H1 (cell line): ENCODE measurements at regions not wholly inside any gene's neighbourhood (a gene's known extent, or its start where the extent isn't known, plus 50 kb on each side); places are given as distances from the start of the nearest gene placed in this dataset.

ENCODE experiments used
- CTCF ChIA-PET: fragments of 300-600 bp; sonication (Branson Sonifier 250); formaldehyde crosslinking; loops from one replicate; lab custom pipeline; 2021; ENCODE audit not compliant: partially characterized antibody; lab: Charles Lee
- POLR2A ChIA-PET: fragments of 300-600 bp; sonication (Branson Sonifier 250); formaldehyde crosslinking; loops from one replicate; lab custom pipeline; 2021; ENCODE audit warnings: inconsistent platforms; ENCODE audit not compliant: partially characterized antibody; lab: Charles Lee
- DNase-seq, 2 experiments: peaks; one replicate each; pipeline versions ENCODE4 v3.0.0 to v3.0.0-alpha.2; 2010 to 2022; ENCODE audit warnings: low spot score in 2 of 2, low read depth in 1 of 2, mixed read lengths in 1 of 2
- FAIRE-seq: peaks from 2 replicates; lab custom pipeline; 2011; peaks lifted over from hg19 to GRCh38; lab: Jason Lieb, UNC
- H2AFZ ChIP-seq: 2 replicates; pipeline ENCODE4 v1.8.1; 2012; ENCODE audit warnings: low read length, inconsistent platforms
- H2AK5ac ChIP-seq: 2 replicates; pipeline ENCODE4 v1.6.1; 2013; ENCODE audit warnings: low read depth, low read length
- H2BK120ac ChIP-seq: replicated peaks from 2 replicates; pipeline ENCODE3; 2013; ENCODE audit warnings: low read depth, low read length, inconsistent platforms
- H2BK12ac ChIP-seq: 2 replicates; pipeline ENCODE4 v1.6.1; 2013; ENCODE audit warnings: low read depth, low read length
- H2BK15ac ChIP-seq: 2 replicates; pipeline ENCODE4 v1.6.1; 2013; ENCODE audit warnings: low read length
- H2BK20ac ChIP-seq: 2 replicates; pipeline ENCODE4 v1.6.1; 2013; ENCODE audit warnings: low read length
- H2BK5ac ChIP-seq: 2 replicates; pipeline ENCODE4 v1.6.1; 2013; ENCODE audit warnings: low read depth, low read length
- H3K14ac ChIP-seq: 2 replicates; pipeline ENCODE4 v1.6.1; 2013; ENCODE audit warnings: inconsistent platforms; ENCODE audit not compliant: insufficient read length
- H3K18ac ChIP-seq: 2 replicates; pipeline ENCODE4 v1.6.1; 2013; ENCODE audit warnings: low read length; ENCODE audit errors: extremely low read depth
- H3K23ac ChIP-seq: 2 replicates; pipeline ENCODE4 v1.6.1; 2013; ENCODE audit warnings: inconsistent platforms; ENCODE audit not compliant: insufficient read length
- H3K23me2 ChIP-seq: 2 replicates; pipeline ENCODE4 v1.6.1; 2013; ENCODE audit warnings: low read depth, low read length
- H3K27ac ChIP-seq: 2 replicates; pipeline ENCODE4 v1.6.1; 2011; ENCODE audit warnings: low read depth, low read length, inconsistent platforms
- H3K27me3 ChIP-seq, 4 experiments: replicated peaks in 1 of 4; 1 replicate in 1 of 4; 2 replicates in 3 of 4; pipeline versions ENCODE4 v1.6.1 to v1.8.1; 2011 to 2013; ENCODE audit warnings: low read length in 3 of 4, mild to moderate bottlenecking in 3 of 4, inconsistent platforms in 2 of 4, mixed read lengths in 2 of 4, moderate library complexity in 1 of 4; ENCODE audit not compliant: control insufficient read depth in 3 of 4, insufficient read depth in 3 of 4; ENCODE audit errors: extremely low read depth in 1 of 4
- H3K36me3 ChIP-seq, 4 experiments: 2 replicates each; pipeline versions ENCODE4 v1.6.1 to v1.8.1; 2011 to 2013; ENCODE audit warnings: mild to moderate bottlenecking in 4 of 4, low read length in 3 of 4, moderate library complexity in 2 of 4, control low read depth in 1 of 4, inconsistent platforms in 1 of 4; ENCODE audit not compliant: insufficient read depth in 4 of 4, control insufficient read depth in 2 of 4
- H3K4ac ChIP-seq: replicated peaks from 2 replicates; pipeline ENCODE3; 2013; ENCODE audit warnings: low read length, low read depth, mixed read lengths, inconsistent platforms; ENCODE audit not compliant: insufficient read length
- H3K4me1 ChIP-seq, 4 experiments: replicated peaks in 1 of 4; 1 replicate in 1 of 4; 2 replicates in 3 of 4; pipeline versions ENCODE4 v1.6.1 to v1.8.1; 2011 to 2013; ENCODE audit warnings: low read length in 3 of 4, inconsistent platforms in 2 of 4, mixed read lengths in 1 of 4; ENCODE audit not compliant: insufficient read depth in 4 of 4, control insufficient read depth in 3 of 4
- H3K4me2 ChIP-seq, 2 experiments: 2 replicates each; pipeline versions ENCODE4 v1.6.1 to v1.8.1; 2011 to 2013; ENCODE audit warnings: low read depth in 2 of 2, low read length in 2 of 2, control low read depth in 1 of 2, inconsistent platforms in 1 of 2, mild to moderate bottlenecking in 1 of 2; ENCODE audit not compliant: insufficient read depth in 1 of 2
- H3K4me3 ChIP-seq, 4 experiments: fragments of 200-600, 300-600 bp in 1 of 4; sonication (generic), shearing (Covaris generic), sonication (Bioruptor Twin) in 1 of 4; 2 replicates each; pipeline versions ENCODE4 v1.5.1 to v1.8.1; 2011 to 2016; ENCODE audit warnings: low read length in 4 of 4, low read depth in 3 of 4, control low read depth in 2 of 4, inconsistent platforms in 2 of 4, mild to moderate bottlenecking in 2 of 4, mixed read lengths in 1 of 4, moderate library complexity in 1 of 4; ENCODE audit not compliant: insufficient read depth in 2 of 4; ENCODE audit errors: extremely low read depth in 1 of 4
- H3K56ac ChIP-seq: replicated peaks from 2 replicates; pipeline ENCODE3; 2013; ENCODE audit warnings: low read depth, mild to moderate bottlenecking, mixed read lengths, low read length, inconsistent platforms; ENCODE audit not compliant: insufficient read length
- H3K79me1 ChIP-seq: 2 replicates; pipeline ENCODE4 v1.6.1; 2013; ENCODE audit warnings: low read depth, low read length, control low read depth
- H3K79me2 ChIP-seq, 2 experiments: 2 replicates each; pipeline versions ENCODE4 v1.6.1 to v1.8.1; 2012 to 2013; ENCODE audit warnings: low read length in 2 of 2, mild to moderate bottlenecking in 2 of 2, inconsistent platforms in 1 of 2; ENCODE audit not compliant: insufficient read depth in 2 of 2, control insufficient read depth in 1 of 2
- H3K9ac ChIP-seq, 4 experiments: replicated peaks in 1 of 4; 1 replicate in 1 of 4; 2 replicates in 3 of 4; pipeline versions ENCODE4 v1.6.1 to v1.8.1; 2011 to 2013; ENCODE audit warnings: low read depth in 3 of 4, low read length in 3 of 4, control low read depth in 2 of 4, mild to moderate bottlenecking in 2 of 4, moderate library complexity in 2 of 4, inconsistent platforms in 1 of 4; ENCODE audit errors: extremely low read depth in 1 of 4
- H3K9me3 ChIP-seq, 2 experiments: 2 replicates each; pipeline versions ENCODE4 v1.6.1 to v1.8.1; 2012 to 2013; ENCODE audit warnings: mild to moderate bottlenecking in 2 of 2, moderate library complexity in 2 of 2, control low read depth in 1 of 2, inconsistent platforms in 1 of 2, low read depth in 1 of 2, low read length in 1 of 2, mixed read lengths in 1 of 2; ENCODE audit not compliant: insufficient read depth in 2 of 2
- H4K20me1 ChIP-seq, 2 experiments: replicated peaks in 1 of 2; 2 replicates each; pipeline versions ENCODE3 to v1.8.1; 2011 to 2013; ENCODE audit warnings: inconsistent platforms in 2 of 2, low read length in 2 of 2, mild to moderate bottlenecking in 1 of 2; ENCODE audit not compliant: insufficient read depth in 2 of 2, control insufficient read depth in 1 of 2
- H4K5ac ChIP-seq: 2 replicates; pipeline ENCODE4 v1.6.1; 2013; ENCODE audit warnings: low read length, low read depth, mixed read lengths, inconsistent platforms; ENCODE audit not compliant: insufficient read length
- H4K8ac ChIP-seq: 2 replicates; pipeline ENCODE4 v1.8.0; 2013; ENCODE audit warnings: mild to moderate bottlenecking, moderate library complexity, low read length, inconsistent platforms; ENCODE audit not compliant: insufficient read depth; ENCODE audit errors: extremely low read depth
- H4K91ac ChIP-seq: replicated peaks from 2 replicates; pipeline ENCODE3; 2013; ENCODE audit warnings: low read length, mixed read lengths, inconsistent platforms; ENCODE audit not compliant: insufficient read length
- CEBPB ChIP-seq: IDR thresholded peaks from 2 replicates; pipeline ENCODE4 v1.6.1; 2012; ENCODE audit warnings: low read depth, low read length
- CHD2 ChIP-seq: IDR thresholded peaks from 2 replicates; pipeline ENCODE4 v1.6.1; 2012; ENCODE audit warnings: low read length, improper control_type of control experiment
- CTBP2 ChIP-seq: IDR thresholded peaks from 2 replicates; pipeline ENCODE4 v1.7.0; 2011; ENCODE audit warnings: borderline replicate concordance, mild to moderate bottlenecking, moderate library complexity, mixed read lengths, low read length; ENCODE audit not compliant: insufficient read depth, insufficient read length
- EP300 ChIP-seq, 2 experiments: IDR thresholded peaks; 1 replicate in 1 of 2; 2 replicates in 1 of 2; pipeline ENCODE4 v1.6.1; 2011 to 2012; ENCODE audit warnings: low read depth in 2 of 2, low read length in 2 of 2, mild to moderate bottlenecking in 2 of 2, borderline replicate concordance in 1 of 2, inconsistent platforms in 1 of 2, moderate library complexity in 1 of 2
- HDAC6 ChIP-seq: IDR thresholded peaks from one replicate; pipeline ENCODE4 v1.7.1; 2012; ENCODE audit warnings: low read depth, mild to moderate bottlenecking, inconsistent platforms, low read length, moderate library complexity
- JUND ChIP-seq: IDR thresholded peaks from 2 replicates; pipeline ENCODE4 v1.6.1; 2011; ENCODE audit warnings: mild to moderate bottlenecking, improper control_type of control experiment, low read length
- NRF1 ChIP-seq: IDR thresholded peaks from 2 replicates; pipeline ENCODE4 v1.6.1; 2011; ENCODE audit warnings: mild to moderate bottlenecking, low read depth, low read length, improper control_type of control experiment
- RNF2 ChIP-seq: fragments of 200-900, 300-1000 bp; sonication (generic); IDR thresholded peaks from 2 replicates; pipeline ENCODE4 v1.7.1; 2016; ENCODE audit warnings: borderline replicate concordance, low read depth, mild to moderate bottlenecking, antibody characterized with exemption, low read length; ENCODE audit not compliant: poor library complexity, severe bottlenecking; ENCODE audit errors: missing control alignments
- SIRT6 ChIP-seq: IDR thresholded peaks from one replicate; pipeline ENCODE4 v1.7.1; 2012; ENCODE audit warnings: low read length, inconsistent platforms
- SUZ12 ChIP-seq: fragments of 200-600 bp; sonication (generic); IDR thresholded peaks from 2 replicates; pipeline ENCODE4 v1.6.1; 2012; ENCODE audit warnings: mild to moderate bottlenecking, inconsistent platforms, low read length, moderate library complexity, mixed read lengths
- WGBS, 2 experiments: shearing (Covaris generic) in 1 of 2; methylation state at CpG; one replicate each; pipeline versions ENCODE4 v1.1.6 to v1.1.7; 2013 to 2015; ENCODE audit warnings: low lambda C conversion rate in 2 of 2, mixed read lengths in 2 of 2, inconsistent platforms in 1 of 2, low coverage in 1 of 2, missing lambda C conversion rate in 1 of 2; ENCODE audit not compliant: insufficient replicate concordance in 2 of 2, insufficient coverage in 1 of 2, insufficient read length in 1 of 2; ENCODE audit errors: extremely low coverage in 1 of 2, missing lambda C conversion rate in 1 of 2; 5-methylcytosine and 5-hydroxymethylcytosine counted together
- TF ChIP-seq, protein P1 (sequence below): IDR thresholded peaks from 2 replicates; pipeline ENCODE4 v1.6.1; 2012; ENCODE audit warnings: low read length, inconsistent platforms
- TF ChIP-seq, protein P2 (sequence below): IDR thresholded peaks from 2 replicates; pipeline ENCODE4 v1.6.1; 2011; ENCODE audit warnings: low read length, improper control_type of control experiment

DNA sequence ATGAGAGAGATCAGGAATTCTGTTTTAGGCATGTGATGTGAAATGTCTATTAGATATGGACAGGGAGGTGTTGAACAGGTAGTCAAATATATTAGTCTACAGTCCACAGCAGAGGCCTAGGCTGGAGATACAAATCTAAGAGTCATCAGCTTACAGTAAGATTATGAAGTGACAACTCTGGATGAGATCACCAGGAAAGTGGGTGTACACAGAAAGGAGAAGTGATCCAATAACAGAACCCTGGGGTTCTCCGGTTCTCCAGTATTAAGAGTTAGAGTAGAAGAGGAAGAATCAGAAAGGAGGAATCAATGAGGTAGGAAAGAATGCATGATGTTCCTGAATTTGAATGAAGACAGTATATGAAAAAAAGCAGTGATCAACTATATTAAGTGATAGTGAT lies 362.3 kb downstream of the FIGN start:
- Histone ChIP-seq H4K91ac (no peak overlapping the region), H2BK15ac (no peak overlapping the region), H2BK5ac (no peak overlapping the region), H3K18ac (no peak overlapping the region), H3K14ac (no peak overlapping the region), H2BK20ac (no peak overlapping the region), H3K9ac (no peak overlapping the region), H3K56ac (no peak overlapping the region), H3K23me2 (no peaks in the 10 kb centered on the region; the same call in 1 of the 2 replicates), H3K9me3 (no peaks in the 10 kb centered on the region), H3K27me3 (no peaks in the 10 kb centered on the region), H2BK12ac (no peak overlapping the region), H3K36me3 (no peaks in the 10 kb centered on the region), H4K5ac (no peak overlapping the region), H4K8ac (no peak overlapping the region), H2BK120ac (no peak overlapping the region), H2AFZ (no peak overlapping the region), H3K4me1 (no peaks in the 10 kb centered on the region; a peak in 1 of 7 replicates), H3K4me2 (no peak overlapping the region), H3K79me2 (no peaks in the 10 kb centered on the region), H3K27ac (no peak overlapping the region), H4K20me1 (no peaks in the 10 kb centered on the region), H3K4ac (no peak overlapping the region), H2AK5ac (no peak overlapping the region), H3K79me1 (no peaks in the 10 kb centered on the region), H3K4me3 (no peak overlapping the region), H3K23ac (no peak overlapping the region)
- FAIRE-seq (no peak), DNase-seq (no peak)
- POLR2A ChIA-PET: no interaction called here
- CTCF ChIA-PET: interaction anchor here (1.0 kb wide), 1 partner anchor 22 kb away, joined by 3 read pairs; no protein-coding TSS in a partner anchor
- WGBS, 2 experiments: 94% methylated on average over 1 of the region's 1 CpG; no CpG with 5 or more reads in 1 of the 2 experiments
- no peak for TF ChIP-seq EP300 (IDR thresholded peaks at IDR 0.05; ENCODE audit: borderline replicate concordance in 1 of 2, low read depth in 2 of 2, low read length in 2 of 2)
- TF ChIP-seq CHD2: no peak
- no peak for TF ChIP-seq SIRT6
- no peak for TF ChIP-seq CEBPB
- TF ChIP-seq SUZ12: no peak
- no peak for TF ChIP-seq JUND
- TF ChIP-seq CTBP2: no peak
- TF ChIP-seq, protein P1, sequence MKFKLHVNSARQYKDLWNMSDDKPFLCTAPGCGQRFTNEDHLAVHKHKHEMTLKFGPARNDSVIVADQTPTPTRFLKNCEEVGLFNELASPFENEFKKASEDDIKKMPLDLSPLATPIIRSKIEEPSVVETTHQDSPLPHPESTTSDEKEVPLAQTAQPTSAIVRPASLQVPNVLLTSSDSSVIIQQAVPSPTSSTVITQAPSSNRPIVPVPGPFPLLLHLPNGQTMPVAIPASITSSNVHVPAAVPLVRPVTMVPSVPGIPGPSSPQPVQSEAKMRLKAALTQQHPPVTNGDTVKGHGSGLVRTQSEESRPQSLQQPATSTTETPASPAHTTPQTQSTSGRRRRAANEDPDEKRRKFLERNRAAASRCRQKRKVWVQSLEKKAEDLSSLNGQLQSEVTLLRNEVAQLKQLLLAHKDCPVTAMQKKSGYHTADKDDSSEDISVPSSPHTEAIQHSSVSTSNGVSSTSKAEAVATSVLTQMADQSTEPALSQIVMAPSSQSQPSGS: no peak
- TF ChIP-seq HDAC6: no peak
- TF ChIP-seq NRF1: no peak
- no peak for TF ChIP-seq RNF2
- TF ChIP-seq, protein P2, sequence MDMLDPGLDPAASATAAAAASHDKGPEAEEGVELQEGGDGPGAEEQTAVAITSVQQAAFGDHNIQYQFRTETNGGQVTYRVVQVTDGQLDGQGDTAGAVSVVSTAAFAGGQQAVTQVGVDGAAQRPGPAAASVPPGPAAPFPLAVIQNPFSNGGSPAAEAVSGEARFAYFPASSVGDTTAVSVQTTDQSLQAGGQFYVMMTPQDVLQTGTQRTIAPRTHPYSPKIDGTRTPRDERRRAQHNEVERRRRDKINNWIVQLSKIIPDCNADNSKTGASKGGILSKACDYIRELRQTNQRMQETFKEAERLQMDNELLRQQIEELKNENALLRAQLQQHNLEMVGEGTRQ: no peak
